CD4-positive, alpha-beta T cell (primary cell): ENCODE measurements at regions not wholly inside any gene's neighbourhood (a gene's known extent, or its start where the extent isn't known, plus 50 kb on each side); places are given as distances from the start of the nearest gene placed in this dataset.

ENCODE experiments used
- ATAC-seq: fragments of 200-7000 bp; cut with Tn5 transposase; one replicate; pipeline ENCODE4 v1.10.0; 2022; ENCODE audit warnings: mild to moderate bottlenecking; ENCODE audit not compliant: poor library complexity
- CTCF ChIA-PET: fragments of 350-600 bp; sonication (Branson Sonifier 250); formaldehyde crosslinking; loops from one replicate; lab custom pipeline; 2021; ENCODE audit warnings: antibody characterized with exemption, inconsistent platforms; lab: Charles Lee
- POLR2A ChIA-PET: fragments of 350-600 bp; sonication (Branson Sonifier 250); formaldehyde crosslinking; loops from one replicate; lab custom pipeline; 2021; ENCODE audit warnings: antibody characterized with exemption, inconsistent platforms; lab: Charles Lee
- DNase-seq, 14 experiments: peaks; one replicate each; pipeline ENCODE4 v3.0.0-alpha.2; 2013 to 2020; ENCODE audit warnings: mixed read lengths in 2 of 14
- H3K27ac ChIP-seq, 2 donors: one replicate each; pipeline versions ENCODE4 v1.5.1 to v1.7.0; 2013; ENCODE audit warnings: low read length in 2 of 2, low read depth in 1 of 2, mild to moderate bottlenecking in 1 of 2
- H3K27me3 ChIP-seq, 2 experiments: 1 replicate in 1 of 2; 2 replicates in 1 of 2; pipeline versions ENCODE4 v1.6.1 to v1.7.0; 2013; ENCODE audit warnings: low read length in 2 of 2, control low read depth in 1 of 2, mild to moderate bottlenecking in 1 of 2, moderate library complexity in 1 of 2; ENCODE audit not compliant: insufficient read depth in 2 of 2, control insufficient read depth in 1 of 2
- H3K36me3 ChIP-seq: one replicate; pipeline ENCODE4 v1.6.1; 2013; ENCODE audit warnings: low read length, control low read depth; ENCODE audit not compliant: insufficient read depth
- H3K4me1 ChIP-seq: one replicate; pipeline ENCODE4 v1.6.1; 2013; ENCODE audit warnings: low read length, control low read depth; ENCODE audit not compliant: insufficient read depth
- H3K4me3 ChIP-seq: one replicate; pipeline ENCODE4 v1.5.1; 2013; ENCODE audit warnings: mild to moderate bottlenecking, low read length, moderate library complexity
- H3K9me3 ChIP-seq, 2 experiments: 1 replicate in 1 of 2; 2 replicates in 1 of 2; pipeline versions ENCODE4 v1.6.1 to v1.7.0; 2013; ENCODE audit warnings: low read length in 2 of 2, mild to moderate bottlenecking in 2 of 2, control low read depth in 1 of 2, moderate library complexity in 1 of 2; ENCODE audit not compliant: control insufficient read depth in 1 of 2, insufficient read depth in 1 of 2
- H3K27ac Mint-ChIP-seq: one replicate; pipeline ENCODE4 v1.8.0; 2020; ENCODE audit warnings: mixed read lengths
- H3K27me3 Mint-ChIP-seq: one replicate; pipeline ENCODE4 v1.8.0; 2021; ENCODE audit warnings: mixed read lengths
- H3K36me3 Mint-ChIP-seq: one replicate; pipeline ENCODE4 v1.8.0; 2021; ENCODE audit warnings: low read depth, mixed read lengths
- H3K4me1 Mint-ChIP-seq: one replicate; pipeline ENCODE4 v1.8.0; 2021; ENCODE audit warnings: low read depth, mixed read lengths
- H3K4me3 Mint-ChIP-seq: one replicate; pipeline ENCODE4 v1.8.0; 2020; ENCODE audit warnings: mild to moderate bottlenecking, mixed read lengths
- H3K9me3 Mint-ChIP-seq: one replicate; pipeline ENCODE4 v1.8.0; 2020; ENCODE audit warnings: mixed read lengths
- intact Hi-C, 2 experiments: fragments of 100-400 bp; cut with DNase I in 1 of 2; cut with micrococcal nuclease in 1 of 2; formaldehyde crosslinking; loops; one replicate each; pipeline versions ENCODE4 v1.15.1 to v1.9.0; 2023 to 2025; cut with DNase I, micrococcal nuclease
- TF ChIP-seq, protein P1 (sequence below): fragments of 200-600 bp; IDR thresholded peaks from one replicate; pipeline ENCODE4 v1.8.0; 2022; ENCODE audit warnings: antibody characterized with exemption, mild to moderate bottlenecking

DNA sequence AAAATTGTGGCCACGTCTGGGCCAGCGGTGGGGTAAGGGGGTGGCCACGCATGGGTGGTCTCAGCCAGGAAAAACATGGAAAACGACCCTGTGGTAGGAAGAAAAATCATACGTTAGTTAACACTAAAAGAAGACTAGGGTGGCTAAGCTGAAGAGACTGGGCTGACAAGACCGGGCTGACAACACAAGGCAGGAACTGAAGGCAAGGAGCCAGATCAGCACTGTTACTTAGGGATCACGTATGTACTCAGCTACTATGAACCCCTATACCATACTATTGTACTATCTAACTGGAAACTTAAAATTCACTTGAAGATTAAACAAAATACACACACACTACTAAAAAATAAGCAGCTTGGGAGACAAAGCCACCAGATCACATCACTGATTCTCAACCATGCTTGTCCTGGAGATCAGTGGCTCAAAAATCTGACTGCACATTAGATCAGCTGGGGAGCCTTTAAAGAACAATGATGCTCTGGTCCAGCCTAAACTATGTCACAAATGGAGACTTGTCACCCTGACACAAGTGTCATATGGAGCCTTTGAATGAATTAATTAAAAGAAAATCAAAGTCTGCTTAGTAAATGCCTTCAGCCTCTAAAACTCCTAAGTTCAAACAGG, 442.2 kb downstream of the SHQ1 start:
- Mint-ChIP-seq H3K27me3 (no peaks in the 10 kb centered on the region), H3K4me1 (peaks cover 97% of the 10 kb centered on the region), H3K4me3 (no peak overlapping the region), H3K27ac (no peak overlapping the region), H3K9me3 (no peaks in the 10 kb centered on the region), H3K36me3 (no peaks in the 10 kb centered on the region)
- ATAC-seq (no peak), DNase-seq (no peak)
- H3K4me1 ChIP-seq: peaks cover 19% of the 10 kb centered on the region
- H3K36me3 ChIP-seq: no peaks in the 10 kb centered on the region
- no peak overlapping the region for H3K4me3 ChIP-seq
- ChIA-PET CTCF (no interaction called here), POLR2A (interaction anchor here (1.4 kb wide), 1 partner anchor 18 kb away, joined by 4 read pairs; no protein-coding TSS in a partner anchor)
- intact Hi-C loops: loop anchor here in 1 of 2 experiments (5.0 kb wide), 1 partner anchor 36 kb away; no protein-coding TSS in a partner anchor
- TF ChIP-seq, protein P1, sequence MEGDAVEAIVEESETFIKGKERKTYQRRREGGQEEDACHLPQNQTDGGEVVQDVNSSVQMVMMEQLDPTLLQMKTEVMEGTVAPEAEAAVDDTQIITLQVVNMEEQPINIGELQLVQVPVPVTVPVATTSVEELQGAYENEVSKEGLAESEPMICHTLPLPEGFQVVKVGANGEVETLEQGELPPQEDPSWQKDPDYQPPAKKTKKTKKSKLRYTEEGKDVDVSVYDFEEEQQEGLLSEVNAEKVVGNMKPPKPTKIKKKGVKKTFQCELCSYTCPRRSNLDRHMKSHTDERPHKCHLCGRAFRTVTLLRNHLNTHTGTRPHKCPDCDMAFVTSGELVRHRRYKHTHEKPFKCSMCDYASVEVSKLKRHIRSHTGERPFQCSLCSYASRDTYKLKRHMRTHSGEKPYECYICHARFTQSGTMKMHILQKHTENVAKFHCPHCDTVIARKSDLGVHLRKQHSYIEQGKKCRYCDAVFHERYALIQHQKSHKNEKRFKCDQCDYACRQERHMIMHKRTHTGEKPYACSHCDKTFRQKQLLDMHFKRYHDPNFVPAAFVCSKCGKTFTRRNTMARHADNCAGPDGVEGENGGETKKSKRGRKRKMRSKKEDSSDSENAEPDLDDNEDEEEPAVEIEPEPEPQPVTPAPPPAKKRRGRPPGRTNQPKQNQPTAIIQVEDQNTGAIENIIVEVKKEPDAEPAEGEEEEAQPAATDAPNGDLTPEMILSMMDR: no peak
- no peak overlapping the region for H3K27ac ChIP-seq
- no peaks in the 10 kb centered on the region for H3K9me3 ChIP-seq
- no peaks in the 10 kb centered on the region for H3K27me3 ChIP-seq

DNA sequence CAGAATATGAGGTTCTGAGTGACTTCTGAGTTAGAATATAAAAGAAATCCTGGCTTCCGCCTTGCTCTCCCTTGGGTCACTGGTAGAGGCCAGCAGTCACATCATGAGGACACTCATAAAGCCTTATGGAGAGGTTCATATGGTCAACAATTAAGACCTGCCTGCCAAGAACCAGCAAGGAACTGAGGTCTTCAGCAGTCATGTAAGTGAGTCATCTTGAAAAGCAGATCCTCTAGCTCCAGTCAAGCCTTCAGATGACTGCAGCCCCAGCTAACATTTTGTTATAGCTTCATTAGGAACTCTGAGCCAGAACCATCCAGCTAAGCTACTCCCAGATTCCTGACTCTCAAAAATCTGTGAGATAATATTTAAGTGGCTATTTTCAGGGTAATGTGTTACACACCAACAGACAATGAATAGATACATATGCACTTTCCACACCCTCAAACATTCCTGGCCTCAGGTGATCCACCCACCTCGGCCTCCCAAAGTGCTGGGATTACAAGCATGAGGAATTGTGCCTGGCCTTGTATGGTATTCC, 447.2 kb downstream of the SHQ1 start:
- no peaks in the 10 kb centered on the region for H3K9me3 Mint-ChIP-seq
- H3K27ac Mint-ChIP-seq: no peak overlapping the region
- H3K9me3 ChIP-seq: no peaks in the 10 kb centered on the region
- peaks cover 94% of the 10 kb centered on the region for H3K4me1 Mint-ChIP-seq
- CTCF ChIA-PET: interaction anchor here (0.5 to 1.3 kb wide), 4 partner anchors 9 to 593 kb away, joined by 3 to 4 read pairs (median 4); no protein-coding TSS in a partner anchor
- no peaks in the 10 kb centered on the region for H3K27me3 Mint-ChIP-seq
- H3K27ac ChIP-seq: no peak overlapping the region
- TF ChIP-seq, protein P1: no peak
- H3K4me3 Mint-ChIP-seq: no peak overlapping the region
- H3K4me1 ChIP-seq: peaks cover 9% of the 10 kb centered on the region
- POLR2A ChIA-PET: interaction anchor here (0.7 kb wide), 1 partner anchor 1190 kb away, joined by 3 read pairs; no protein-coding TSS in a partner anchor
- no peaks in the 10 kb centered on the region for H3K27me3 ChIP-seq
- H3K4me3 ChIP-seq: no peak overlapping the region
- DNase-seq (no peak), ATAC-seq (no peak)
- intact Hi-C loops: no loop called here
- no peaks in the 10 kb centered on the region for H3K36me3 ChIP-seq
- H3K36me3 Mint-ChIP-seq: peaks cover 4% of the 10 kb centered on the region

DNA sequence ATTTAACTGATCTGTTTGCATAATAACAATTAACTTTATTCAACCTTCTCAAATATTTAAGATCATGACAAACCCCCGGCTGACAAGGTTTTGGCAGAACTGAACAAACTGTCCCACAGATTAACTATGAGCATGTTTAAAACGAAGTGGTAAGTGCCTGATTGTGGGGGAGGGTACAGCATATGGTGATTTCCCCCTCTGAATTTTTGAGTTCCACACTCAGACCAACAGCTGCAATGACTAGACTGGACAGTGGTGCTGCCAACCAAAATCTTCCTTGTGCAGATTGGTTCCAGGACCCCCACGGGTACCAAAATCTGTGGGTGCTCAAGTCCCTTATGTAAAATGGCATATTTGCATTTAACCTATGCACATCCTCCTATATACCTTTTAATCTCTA, 449.5 kb downstream of the SHQ1 start:
- H3K36me3 Mint-ChIP-seq: peaks cover 4% of the 10 kb centered on the region
- intact Hi-C loops: no loop called here
- Histone ChIP-seq H3K27me3 (no peaks in the 10 kb centered on the region), H3K4me1 (peaks cover 7% of the 10 kb centered on the region), H3K27ac (no peak overlapping the region), H3K36me3 (no peaks in the 10 kb centered on the region), H3K9me3 (no peaks in the 10 kb centered on the region), H3K4me3 (no peak overlapping the region)
- H3K9me3 Mint-ChIP-seq: no peaks in the 10 kb centered on the region
- H3K27me3 Mint-ChIP-seq: no peaks in the 10 kb centered on the region
- H3K27ac Mint-ChIP-seq: no peak overlapping the region
- ChIA-PET CTCF (no interaction called here), POLR2A (no interaction called here)
- no peak for ATAC-seq
- no peak for DNase-seq
- TF ChIP-seq, protein P1: no peak
- no peak overlapping the region for H3K4me3 Mint-ChIP-seq
- H3K4me1 Mint-ChIP-seq: peaks cover 86% of the 10 kb centered on the region
